H1 (cell line): ENCODE measurements at regions not wholly inside any gene's neighbourhood (a gene's known extent, or its start where the extent isn't known, plus 50 kb on each side); places are given as distances from the start of the nearest gene placed in this dataset.

ENCODE experiments used
- CTCF ChIA-PET: fragments of 300-600 bp; sonication (Branson Sonifier 250); formaldehyde crosslinking; loops from one replicate; lab custom pipeline; 2021; ENCODE audit not compliant: partially characterized antibody; lab: Charles Lee
- POLR2A ChIA-PET: fragments of 300-600 bp; sonication (Branson Sonifier 250); formaldehyde crosslinking; loops from one replicate; lab custom pipeline; 2021; ENCODE audit warnings: inconsistent platforms; ENCODE audit not compliant: partially characterized antibody; lab: Charles Lee
- DNase-seq, 2 experiments: peaks; one replicate each; pipeline versions ENCODE4 v3.0.0 to v3.0.0-alpha.2; 2010 to 2022; ENCODE audit warnings: low spot score in 2 of 2, low read depth in 1 of 2, mixed read lengths in 1 of 2
- FAIRE-seq: peaks from 2 replicates; lab custom pipeline; 2011; peaks lifted over from hg19 to GRCh38; lab: Jason Lieb, UNC
- H2AFZ ChIP-seq: 2 replicates; pipeline ENCODE4 v1.8.1; 2012; ENCODE audit warnings: low read length, inconsistent platforms
- H2AK5ac ChIP-seq: 2 replicates; pipeline ENCODE4 v1.6.1; 2013; ENCODE audit warnings: low read depth, low read length
- H2BK120ac ChIP-seq: replicated peaks from 2 replicates; pipeline ENCODE3; 2013; ENCODE audit warnings: low read depth, low read length, inconsistent platforms
- H2BK12ac ChIP-seq: 2 replicates; pipeline ENCODE4 v1.6.1; 2013; ENCODE audit warnings: low read depth, low read length
- H2BK15ac ChIP-seq: 2 replicates; pipeline ENCODE4 v1.6.1; 2013; ENCODE audit warnings: low read length
- H2BK20ac ChIP-seq: 2 replicates; pipeline ENCODE4 v1.6.1; 2013; ENCODE audit warnings: low read length
- H2BK5ac ChIP-seq: 2 replicates; pipeline ENCODE4 v1.6.1; 2013; ENCODE audit warnings: low read depth, low read length
- H3K14ac ChIP-seq: 2 replicates; pipeline ENCODE4 v1.6.1; 2013; ENCODE audit warnings: inconsistent platforms; ENCODE audit not compliant: insufficient read length
- H3K18ac ChIP-seq: 2 replicates; pipeline ENCODE4 v1.6.1; 2013; ENCODE audit warnings: low read length; ENCODE audit errors: extremely low read depth
- H3K23ac ChIP-seq: 2 replicates; pipeline ENCODE4 v1.6.1; 2013; ENCODE audit warnings: inconsistent platforms; ENCODE audit not compliant: insufficient read length
- H3K23me2 ChIP-seq: 2 replicates; pipeline ENCODE4 v1.6.1; 2013; ENCODE audit warnings: low read depth, low read length
- H3K27ac ChIP-seq: 2 replicates; pipeline ENCODE4 v1.6.1; 2011; ENCODE audit warnings: low read depth, low read length, inconsistent platforms
- H3K27me3 ChIP-seq, 4 experiments: replicated peaks in 1 of 4; 1 replicate in 1 of 4; 2 replicates in 3 of 4; pipeline versions ENCODE4 v1.6.1 to v1.8.1; 2011 to 2013; ENCODE audit warnings: low read length in 3 of 4, mild to moderate bottlenecking in 3 of 4, inconsistent platforms in 2 of 4, mixed read lengths in 2 of 4, moderate library complexity in 1 of 4; ENCODE audit not compliant: control insufficient read depth in 3 of 4, insufficient read depth in 3 of 4; ENCODE audit errors: extremely low read depth in 1 of 4
- H3K36me3 ChIP-seq, 4 experiments: 2 replicates each; pipeline versions ENCODE4 v1.6.1 to v1.8.1; 2011 to 2013; ENCODE audit warnings: mild to moderate bottlenecking in 4 of 4, low read length in 3 of 4, moderate library complexity in 2 of 4, control low read depth in 1 of 4, inconsistent platforms in 1 of 4; ENCODE audit not compliant: insufficient read depth in 4 of 4, control insufficient read depth in 2 of 4
- H3K4ac ChIP-seq: replicated peaks from 2 replicates; pipeline ENCODE3; 2013; ENCODE audit warnings: low read length, low read depth, mixed read lengths, inconsistent platforms; ENCODE audit not compliant: insufficient read length
- H3K4me1 ChIP-seq, 4 experiments: replicated peaks in 1 of 4; 1 replicate in 1 of 4; 2 replicates in 3 of 4; pipeline versions ENCODE4 v1.6.1 to v1.8.1; 2011 to 2013; ENCODE audit warnings: low read length in 3 of 4, inconsistent platforms in 2 of 4, mixed read lengths in 1 of 4; ENCODE audit not compliant: insufficient read depth in 4 of 4, control insufficient read depth in 3 of 4
- H3K4me2 ChIP-seq, 2 experiments: 2 replicates each; pipeline versions ENCODE4 v1.6.1 to v1.8.1; 2011 to 2013; ENCODE audit warnings: low read depth in 2 of 2, low read length in 2 of 2, control low read depth in 1 of 2, inconsistent platforms in 1 of 2, mild to moderate bottlenecking in 1 of 2; ENCODE audit not compliant: insufficient read depth in 1 of 2
- H3K4me3 ChIP-seq, 4 experiments: fragments of 200-600, 300-600 bp in 1 of 4; sonication (generic), shearing (Covaris generic), sonication (Bioruptor Twin) in 1 of 4; 2 replicates each; pipeline versions ENCODE4 v1.5.1 to v1.8.1; 2011 to 2016; ENCODE audit warnings: low read length in 4 of 4, low read depth in 3 of 4, control low read depth in 2 of 4, inconsistent platforms in 2 of 4, mild to moderate bottlenecking in 2 of 4, mixed read lengths in 1 of 4, moderate library complexity in 1 of 4; ENCODE audit not compliant: insufficient read depth in 2 of 4; ENCODE audit errors: extremely low read depth in 1 of 4
- H3K56ac ChIP-seq: replicated peaks from 2 replicates; pipeline ENCODE3; 2013; ENCODE audit warnings: low read depth, mild to moderate bottlenecking, mixed read lengths, low read length, inconsistent platforms; ENCODE audit not compliant: insufficient read length
- H3K79me1 ChIP-seq: 2 replicates; pipeline ENCODE4 v1.6.1; 2013; ENCODE audit warnings: low read depth, low read length, control low read depth
- H3K79me2 ChIP-seq, 2 experiments: 2 replicates each; pipeline versions ENCODE4 v1.6.1 to v1.8.1; 2012 to 2013; ENCODE audit warnings: low read length in 2 of 2, mild to moderate bottlenecking in 2 of 2, inconsistent platforms in 1 of 2; ENCODE audit not compliant: insufficient read depth in 2 of 2, control insufficient read depth in 1 of 2
- H3K9ac ChIP-seq, 4 experiments: replicated peaks in 1 of 4; 1 replicate in 1 of 4; 2 replicates in 3 of 4; pipeline versions ENCODE4 v1.6.1 to v1.8.1; 2011 to 2013; ENCODE audit warnings: low read depth in 3 of 4, low read length in 3 of 4, control low read depth in 2 of 4, mild to moderate bottlenecking in 2 of 4, moderate library complexity in 2 of 4, inconsistent platforms in 1 of 4; ENCODE audit errors: extremely low read depth in 1 of 4
- H3K9me3 ChIP-seq, 2 experiments: 2 replicates each; pipeline versions ENCODE4 v1.6.1 to v1.8.1; 2012 to 2013; ENCODE audit warnings: mild to moderate bottlenecking in 2 of 2, moderate library complexity in 2 of 2, control low read depth in 1 of 2, inconsistent platforms in 1 of 2, low read depth in 1 of 2, low read length in 1 of 2, mixed read lengths in 1 of 2; ENCODE audit not compliant: insufficient read depth in 2 of 2
- H4K20me1 ChIP-seq, 2 experiments: replicated peaks in 1 of 2; 2 replicates each; pipeline versions ENCODE3 to v1.8.1; 2011 to 2013; ENCODE audit warnings: inconsistent platforms in 2 of 2, low read length in 2 of 2, mild to moderate bottlenecking in 1 of 2; ENCODE audit not compliant: insufficient read depth in 2 of 2, control insufficient read depth in 1 of 2
- H4K5ac ChIP-seq: 2 replicates; pipeline ENCODE4 v1.6.1; 2013; ENCODE audit warnings: low read length, low read depth, mixed read lengths, inconsistent platforms; ENCODE audit not compliant: insufficient read length
- H4K8ac ChIP-seq: 2 replicates; pipeline ENCODE4 v1.8.0; 2013; ENCODE audit warnings: mild to moderate bottlenecking, moderate library complexity, low read length, inconsistent platforms; ENCODE audit not compliant: insufficient read depth; ENCODE audit errors: extremely low read depth
- H4K91ac ChIP-seq: replicated peaks from 2 replicates; pipeline ENCODE3; 2013; ENCODE audit warnings: low read length, mixed read lengths, inconsistent platforms; ENCODE audit not compliant: insufficient read length
- CBX5 ChIP-seq: fragments of 300-800, 300-1000 bp; sonication (generic); IDR thresholded peaks from 2 replicates; pipeline ENCODE4 v1.7.1; 2016; ENCODE audit warnings: antibody characterized with exemption, low read length, low read depth
- CTCF ChIP-seq, 3 experiments: IDR thresholded peaks; 1 replicate in 2 of 3; 2 replicates in 1 of 3; pipeline versions ENCODE4 v1.5.1 to v1.6.1; 2011; ENCODE audit warnings: low read length in 3 of 3, mild to moderate bottlenecking in 3 of 3, inconsistent platforms in 2 of 3, low read depth in 1 of 3, moderate library complexity in 1 of 3; ENCODE audit not compliant: insufficient read depth in 1 of 3; ENCODE audit errors: control extremely low read depth in 1 of 3
- EZH2 ChIP-seq: fragments of 200-600 bp; sonication (generic); IDR thresholded peaks from 2 replicates; pipeline ENCODE4 v1.7.1; 2012; ENCODE audit warnings: low read depth, mild to moderate bottlenecking, moderate library complexity, low read length, inconsistent platforms; ENCODE audit not compliant: severe bottlenecking
- GTF2F1 ChIP-seq: IDR thresholded peaks from 2 replicates; pipeline ENCODE4 v1.6.1; 2012; ENCODE audit warnings: low read depth, low read length, improper control_type of control experiment, borderline replicate concordance
- KDM4A ChIP-seq: IDR thresholded peaks from one replicate; pipeline ENCODE4 v1.7.1; 2012; ENCODE audit warnings: low read depth, mild to moderate bottlenecking, moderate library complexity, low read length, inconsistent platforms; ENCODE audit not compliant: severe bottlenecking
- NRF1 ChIP-seq: IDR thresholded peaks from 2 replicates; pipeline ENCODE4 v1.6.1; 2011; ENCODE audit warnings: mild to moderate bottlenecking, low read depth, low read length, improper control_type of control experiment
- POLR2A ChIP-seq, 2 experiments: IDR thresholded peaks; 1 replicate in 1 of 2; 2 replicates in 1 of 2; pipeline ENCODE4 v1.6.1; 2011; ENCODE audit warnings: low read depth in 2 of 2, low read length in 2 of 2, mild to moderate bottlenecking in 2 of 2; ENCODE audit errors: control extremely low read depth in 1 of 2
- RBBP5 ChIP-seq: IDR thresholded peaks from 2 replicates; pipeline ENCODE4 v1.7.1; 2012; ENCODE audit warnings: low read depth, mild to moderate bottlenecking, inconsistent platforms, low read length, moderate library complexity, borderline replicate concordance
- SAP30 ChIP-seq: fragments of 300-600 bp; sonication (generic); IDR thresholded peaks from 2 replicates; pipeline ENCODE4 v1.7.1; 2012; ENCODE audit warnings: low read length, moderate library complexity, mild to moderate bottlenecking, inconsistent platforms; ENCODE audit not compliant: insufficient read depth, insufficient replicate concordance
- TAF1 ChIP-seq: IDR thresholded peaks from 2 replicates; pipeline ENCODE4 v1.6.1; 2011; ENCODE audit warnings: mild to moderate bottlenecking, low read depth, low read length
- TAF7 ChIP-seq: optimal IDR thresholded peaks from 2 replicates; pipeline ENCODE3; 2011; ENCODE audit warnings: low read depth, mild to moderate bottlenecking, inconsistent platforms, low read length, moderate library complexity, borderline replicate concordance
- TEAD4 ChIP-seq: IDR thresholded peaks from 2 replicates; pipeline ENCODE4 v1.6.1; 2012; ENCODE audit warnings: low read depth, low read length, inconsistent platforms, mixed read lengths
- WGBS, 2 experiments: shearing (Covaris generic) in 1 of 2; methylation state at CpG; one replicate each; pipeline versions ENCODE4 v1.1.6 to v1.1.7; 2013 to 2015; ENCODE audit warnings: low lambda C conversion rate in 2 of 2, mixed read lengths in 2 of 2, inconsistent platforms in 1 of 2, low coverage in 1 of 2, missing lambda C conversion rate in 1 of 2; ENCODE audit not compliant: insufficient replicate concordance in 2 of 2, insufficient coverage in 1 of 2, insufficient read length in 1 of 2; ENCODE audit errors: extremely low coverage in 1 of 2, missing lambda C conversion rate in 1 of 2; 5-methylcytosine and 5-hydroxymethylcytosine counted together

- Histone ChIP-seq H3K9me3 (no peaks in the 10 kb centered on the region), H2AFZ (no peak overlapping the region), H4K5ac (no peak overlapping the region), H2BK12ac (no peak overlapping the region), H2BK5ac (no peak overlapping the region), H3K36me3 (no peaks in the 10 kb centered on the region), H2AK5ac (no peak overlapping the region), H3K4me2 (no peak overlapping the region), H3K4me3 (no peak overlapping the region), H3K56ac (no peak overlapping the region), H2BK15ac (no peak overlapping the region), H3K9ac (no peak overlapping the region), H3K18ac (no peak overlapping the region), H4K20me1 (no peaks in the 10 kb centered on the region), H3K79me1 (no peaks in the 10 kb centered on the region), H3K27ac (no peak overlapping the region), H3K4ac (no peak overlapping the region), H3K27me3 (no peaks in the 10 kb centered on the region; a peak in 2 of 7 replicates), H2BK120ac (no peak overlapping the region), H2BK20ac (no peak overlapping the region), H3K14ac (no peak overlapping the region), H3K4me1 (peaks cover 0 to 3% (median under 1%) of the 10 kb centered on the region in 4 experiments; a peak in 2 of 7 replicates), H3K23ac (no peak overlapping the region), H4K91ac (no peak overlapping the region), H3K79me2 (no peaks in the 10 kb centered on the region), H3K23me2 (no peaks in the 10 kb centered on the region), H4K8ac (no peak overlapping the region)
- FAIRE-seq (no peak), DNase-seq (no peak)
- CTCF ChIA-PET = interaction anchor here (1.0 kb wide), 1 partner anchor 212 kb away, joined by 3 read pairs; no protein-coding TSS in a partner anchor
- WGBS, 2 experiments = 78% methylated on average over 7 of the region's 9 CpGs; no CpG with 5 or more reads in 1 of the 2 experiments
- POLR2A ChIA-PET = interaction anchor here (0.7 kb wide), 1 partner anchor 243 kb away, joined by 3 read pairs; no protein-coding TSS in a partner anchor
- TF ChIP-seq CTCF (IDR thresholded peaks at IDR 0.05; ENCODE audit: control extremely low read depth in 1 of 3, insufficient read depth in 1 of 3, low read depth in 1 of 3, low read length in 3 of 3) (no peak), NRF1 (no peak), TAF7 (no peak), POLR2A (IDR thresholded peaks at IDR 0.05; ENCODE audit: control extremely low read depth in 1 of 2, low read depth in 2 of 2, low read length in 2 of 2) (no peak), TEAD4 (no peak), GTF2F1 (no peak), KDM4A (no peak), RBBP5 (no peak), EZH2 (no peak), SAP30 (no peak), CBX5 (no peak), TAF1 (no peak)
These were observed 79.2 kb upstream of the HPCAL1 start for GRCh38 chr2:10223471-10223870.
